ENCODE measurements at regions not wholly inside any gene's neighbourhood (a gene's known extent, or its start where the extent isn't known, plus 50 kb on each side); places are given as distances from the start of the nearest gene placed in this dataset.

DNA sequence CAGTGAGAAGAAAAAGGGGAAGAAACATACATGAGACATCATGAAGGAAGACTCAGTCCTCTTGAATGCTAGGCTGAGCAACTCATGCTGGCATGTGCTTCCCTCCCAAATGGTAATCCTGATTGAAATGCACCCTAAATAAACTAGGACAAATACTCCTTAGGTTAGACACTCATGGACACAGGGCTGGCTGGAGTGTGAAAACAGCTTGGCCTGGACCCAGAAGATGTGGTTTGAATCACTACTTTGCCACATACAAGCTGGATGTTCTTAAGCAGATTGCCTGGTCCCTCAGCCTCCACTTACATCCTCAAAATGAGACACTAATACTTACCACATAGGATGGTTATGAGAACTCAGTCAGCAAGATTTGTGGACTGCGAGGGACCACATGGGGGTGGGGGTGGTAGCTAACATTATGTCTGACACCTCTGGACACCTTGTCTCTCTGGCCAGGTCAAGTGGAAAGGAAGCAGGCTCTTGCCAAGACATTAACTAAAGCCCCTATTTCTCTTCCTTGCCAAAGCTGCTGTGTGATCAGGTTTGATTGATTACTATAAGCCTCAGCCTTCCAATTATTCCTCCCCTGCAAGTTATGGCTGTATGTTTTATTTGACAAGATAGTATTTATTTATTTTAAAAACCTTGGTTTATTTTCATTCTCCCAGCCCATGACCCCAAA, 138.9 kb upstream of the SLC7A14 start:
- TF ChIP-seq, protein P1, sequence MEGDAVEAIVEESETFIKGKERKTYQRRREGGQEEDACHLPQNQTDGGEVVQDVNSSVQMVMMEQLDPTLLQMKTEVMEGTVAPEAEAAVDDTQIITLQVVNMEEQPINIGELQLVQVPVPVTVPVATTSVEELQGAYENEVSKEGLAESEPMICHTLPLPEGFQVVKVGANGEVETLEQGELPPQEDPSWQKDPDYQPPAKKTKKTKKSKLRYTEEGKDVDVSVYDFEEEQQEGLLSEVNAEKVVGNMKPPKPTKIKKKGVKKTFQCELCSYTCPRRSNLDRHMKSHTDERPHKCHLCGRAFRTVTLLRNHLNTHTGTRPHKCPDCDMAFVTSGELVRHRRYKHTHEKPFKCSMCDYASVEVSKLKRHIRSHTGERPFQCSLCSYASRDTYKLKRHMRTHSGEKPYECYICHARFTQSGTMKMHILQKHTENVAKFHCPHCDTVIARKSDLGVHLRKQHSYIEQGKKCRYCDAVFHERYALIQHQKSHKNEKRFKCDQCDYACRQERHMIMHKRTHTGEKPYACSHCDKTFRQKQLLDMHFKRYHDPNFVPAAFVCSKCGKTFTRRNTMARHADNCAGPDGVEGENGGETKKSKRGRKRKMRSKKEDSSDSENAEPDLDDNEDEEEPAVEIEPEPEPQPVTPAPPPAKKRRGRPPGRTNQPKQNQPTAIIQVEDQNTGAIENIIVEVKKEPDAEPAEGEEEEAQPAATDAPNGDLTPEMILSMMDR (IDR thresholded peaks at IDR 0.05), result no peak
- no peak for TF ChIP-seq POLR2A (IDR thresholded peaks at IDR 0.05)
